GM23338 (cell line): ENCODE measurements at regions not wholly inside any gene's neighbourhood (a gene's known extent, or its start where the extent isn't known, plus 50 kb on each side); places are given as distances from the start of the nearest gene placed in this dataset.

ENCODE experiments used
- CREB1 ChIP-seq: fragments of 250-450 bp; sonication (Bioruptor Pico); IDR thresholded peaks from 2 replicates; pipeline ENCODE4 v1.5.0; 2020; ENCODE audit warnings: low read depth, mild to moderate bottlenecking, moderate library complexity
- CTCF ChIP-seq, 2 experiments: fragments of 200-600 bp in 1 of 2; sonication (generic) in 1 of 2; conservative IDR thresholded peaks; 2 replicates each; pipeline versions ENCODE4 v1.5.1 to v1.6.1; 2016 to 2017; ENCODE audit warnings: antibody characterized with exemption in 2 of 2, low read depth in 2 of 2, mild to moderate bottlenecking in 2 of 2, moderate library complexity in 1 of 2
- EZH2 ChIP-seq: fragments of 200-600 bp; sonication (generic); IDR thresholded peaks from one replicate; pipeline ENCODE4 v1.8.0; 2017; ENCODE audit warnings: antibody characterized with exemption, mild to moderate bottlenecking, low read depth; ENCODE audit not compliant: unreplicated experiment
- POLR2AphosphoS5 ChIP-seq: IDR thresholded peaks from 2 replicates; pipeline ENCODE4 v1.6.1; 2016; ENCODE audit warnings: antibody characterized with exemption, low read depth

GRCh38 chr3:36214460-36214859 lies 165.8 kb upstream of the STAC start:
- TF ChIP-seq CTCF (conservative IDR thresholded peaks at IDR 0.05; ENCODE audit: low read depth in 2 of 2) (no peak), POLR2AphosphoS5 (no peak), EZH2 (no peak), CREB1 (no peak)
